Endothelial cell (in vitro differentiated cells): ENCODE measurements at regions not wholly inside any gene's neighbourhood (a gene's known extent, or its start where the extent isn't known, plus 50 kb on each side); places are given as distances from the start of the nearest gene placed in this dataset.

Experiments
- DNase-seq: peaks from one replicate; pipeline ENCODE4 v3.0.0; 2021; ENCODE audit warnings: low spot score
- H3K27ac Mint-ChIP-seq: one replicate; pipeline ENCODE4 v1.8.0; 2021; ENCODE audit warnings: mixed read lengths, inconsistent platforms; ENCODE audit not compliant: unreplicated experiment
- H3K27me3 Mint-ChIP-seq: one replicate; pipeline ENCODE4 v1.8.0; 2021; ENCODE audit warnings: mild to moderate bottlenecking, moderate library complexity, mixed read lengths, inconsistent platforms; ENCODE audit not compliant: unreplicated experiment
- H3K36me3 Mint-ChIP-seq: one replicate; pipeline ENCODE4 v1.8.0; 2021; ENCODE audit warnings: mild to moderate bottlenecking, low read depth, mixed read lengths, inconsistent platforms; ENCODE audit not compliant: unreplicated experiment
- H3K4me1 Mint-ChIP-seq: one replicate; pipeline ENCODE4 v1.8.0; 2021; ENCODE audit warnings: mild to moderate bottlenecking, mixed read lengths, inconsistent platforms; ENCODE audit not compliant: unreplicated experiment
- H3K4me3 Mint-ChIP-seq: one replicate; pipeline ENCODE4 v1.8.0; 2021; ENCODE audit warnings: mild to moderate bottlenecking, mixed read lengths, inconsistent platforms; ENCODE audit not compliant: unreplicated experiment
- H3K9me3 Mint-ChIP-seq: one replicate; pipeline ENCODE4 v1.8.0; 2021; ENCODE audit warnings: mixed read lengths, inconsistent platforms; ENCODE audit not compliant: unreplicated experiment
- TF ChIP-seq, protein P1 (sequence below): fragments of 200-600 bp; sonication (generic); IDR thresholded peaks from one replicate; pipeline ENCODE4 v1.5.0; 2021; ENCODE audit warnings: antibody characterized with exemption; ENCODE audit not compliant: unreplicated experiment

GRCh38 chr13:86403181-86403580 lies 604.0 kb upstream of the SLITRK6 start:
- no peaks in the 10 kb centered on the region for H3K36me3 Mint-ChIP-seq
- TF ChIP-seq, protein P1, sequence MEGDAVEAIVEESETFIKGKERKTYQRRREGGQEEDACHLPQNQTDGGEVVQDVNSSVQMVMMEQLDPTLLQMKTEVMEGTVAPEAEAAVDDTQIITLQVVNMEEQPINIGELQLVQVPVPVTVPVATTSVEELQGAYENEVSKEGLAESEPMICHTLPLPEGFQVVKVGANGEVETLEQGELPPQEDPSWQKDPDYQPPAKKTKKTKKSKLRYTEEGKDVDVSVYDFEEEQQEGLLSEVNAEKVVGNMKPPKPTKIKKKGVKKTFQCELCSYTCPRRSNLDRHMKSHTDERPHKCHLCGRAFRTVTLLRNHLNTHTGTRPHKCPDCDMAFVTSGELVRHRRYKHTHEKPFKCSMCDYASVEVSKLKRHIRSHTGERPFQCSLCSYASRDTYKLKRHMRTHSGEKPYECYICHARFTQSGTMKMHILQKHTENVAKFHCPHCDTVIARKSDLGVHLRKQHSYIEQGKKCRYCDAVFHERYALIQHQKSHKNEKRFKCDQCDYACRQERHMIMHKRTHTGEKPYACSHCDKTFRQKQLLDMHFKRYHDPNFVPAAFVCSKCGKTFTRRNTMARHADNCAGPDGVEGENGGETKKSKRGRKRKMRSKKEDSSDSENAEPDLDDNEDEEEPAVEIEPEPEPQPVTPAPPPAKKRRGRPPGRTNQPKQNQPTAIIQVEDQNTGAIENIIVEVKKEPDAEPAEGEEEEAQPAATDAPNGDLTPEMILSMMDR = no peak

DNA sequence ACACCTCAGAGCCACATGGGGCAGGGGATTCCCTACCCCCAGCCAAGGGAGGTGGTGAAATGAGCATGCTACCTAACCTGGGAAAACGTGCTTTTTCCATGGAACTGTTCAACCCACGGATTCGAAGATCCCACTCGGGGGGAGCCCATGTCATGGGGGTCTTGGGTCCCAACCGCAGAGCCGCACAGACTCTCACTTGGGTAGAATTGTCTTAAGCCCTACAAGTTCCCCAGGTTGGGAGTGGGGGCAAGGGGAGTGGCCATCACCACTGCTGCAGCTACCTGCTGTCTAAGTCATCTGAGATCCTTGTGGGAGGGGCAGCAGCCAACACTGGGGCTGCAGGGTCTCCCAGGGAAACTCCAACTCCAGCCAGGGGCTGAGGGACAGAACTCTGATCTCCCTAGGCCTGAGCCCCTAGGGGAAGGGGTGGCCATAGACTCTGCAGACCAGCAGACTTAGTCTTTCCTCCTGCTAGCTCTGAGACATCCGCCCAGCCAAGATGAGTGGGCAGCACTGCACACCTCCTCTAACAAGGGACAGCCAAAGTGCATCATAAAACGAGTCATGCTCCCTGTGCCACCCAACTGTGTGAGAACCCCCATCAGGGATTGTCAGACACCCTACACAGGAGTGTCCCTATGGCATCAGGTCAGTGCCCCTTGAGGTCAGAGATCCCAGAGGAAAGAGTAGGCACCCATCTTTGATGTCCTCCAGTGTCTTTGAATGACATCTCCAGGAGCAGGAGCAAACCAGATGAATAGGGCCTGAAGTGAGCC lies 610.4 kb upstream of the SLITRK6 start:
- H3K9me3 Mint-ChIP-seq = no peaks in the 10 kb centered on the region
- no peaks in the 10 kb centered on the region for H3K4me1 Mint-ChIP-seq
- no peak overlapping the region for H3K27ac Mint-ChIP-seq
- no peak overlapping the region for H3K4me3 Mint-ChIP-seq
- no peaks in the 10 kb centered on the region for H3K36me3 Mint-ChIP-seq
- H3K27me3 Mint-ChIP-seq = no peaks in the 10 kb centered on the region
- TF ChIP-seq, protein P1 = no peak
- DNase-seq = no peak

More at GRCh38 chr13:86403181-86403580, 604.0 kb upstream of the SLITRK6 start:
- Mint-ChIP-seq H3K4me3 (no peak overlapping the region), H3K27ac (no peak overlapping the region), H3K27me3 (no peaks in the 10 kb centered on the region), H3K4me1 (no peaks in the 10 kb centered on the region), H3K9me3 (no peaks in the 10 kb centered on the region)
- no peak for DNase-seq

- H3K27me3 Mint-ChIP-seq = no peaks in the 10 kb centered on the region
- DNase-seq = no peak
Measured at GRCh38 chr13:86425170-86425815, 626.1 kb upstream of the SLITRK6 start.

DNA sequence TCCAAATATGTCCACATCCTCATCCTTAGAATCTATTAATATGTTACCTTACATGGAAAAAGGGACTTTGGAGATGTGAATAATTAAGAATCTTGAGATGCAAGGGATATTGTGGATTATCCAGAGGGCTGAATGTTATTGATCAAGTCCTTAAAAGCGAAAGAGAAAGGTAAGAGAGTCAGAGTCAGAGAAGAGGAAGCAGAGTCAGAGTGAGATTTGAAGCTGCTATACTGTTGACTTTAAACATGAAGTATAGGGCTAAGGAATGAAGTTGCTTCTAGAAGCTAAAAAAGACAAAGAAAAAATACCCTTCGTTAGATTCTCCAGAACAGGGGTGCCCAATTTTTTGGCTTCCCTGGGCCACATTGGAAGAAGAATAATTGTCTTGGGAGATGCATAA lies 627.2 kb upstream of the SLITRK6 start:
- no peak overlapping the region for H3K4me3 Mint-ChIP-seq
- no peak for DNase-seq
- TF ChIP-seq, protein P1 = no peak
- no peaks in the 10 kb centered on the region for H3K9me3 Mint-ChIP-seq
- no peaks in the 10 kb centered on the region for H3K27me3 Mint-ChIP-seq
- H3K4me1 Mint-ChIP-seq = no peaks in the 10 kb centered on the region
- H3K36me3 Mint-ChIP-seq = no peaks in the 10 kb centered on the region
- H3K27ac Mint-ChIP-seq = no peak overlapping the region

More at GRCh38 chr13:86425170-86425815, 626.1 kb upstream of the SLITRK6 start:
- H3K36me3 Mint-ChIP-seq = no peaks in the 10 kb centered on the region
- H3K27ac Mint-ChIP-seq = no peak overlapping the region
- no peaks in the 10 kb centered on the region for H3K4me1 Mint-ChIP-seq
- no peaks in the 10 kb centered on the region for H3K9me3 Mint-ChIP-seq
- TF ChIP-seq, protein P1 = no peak
- H3K4me3 Mint-ChIP-seq = no peak overlapping the region

DNA sequence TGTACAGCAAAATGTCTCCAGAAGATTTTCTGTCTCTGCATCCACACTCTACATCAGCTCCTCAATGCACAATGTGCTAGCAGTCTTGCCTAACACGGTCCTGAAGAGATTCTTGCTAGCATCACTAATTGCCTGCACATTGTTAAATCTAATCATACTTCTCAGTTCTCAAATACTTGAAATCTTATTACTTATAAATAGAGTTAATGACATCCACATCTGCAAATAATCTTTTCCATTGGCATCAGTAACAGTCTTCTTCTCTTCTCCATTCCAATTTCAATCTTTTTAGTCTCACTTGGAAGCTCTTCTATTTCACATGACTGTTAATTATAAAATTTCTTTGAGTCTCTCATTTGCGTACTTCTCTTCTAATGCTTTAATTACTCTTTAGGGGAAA lies 630.5 kb upstream of the SLITRK6 start:
- Mint-ChIP-seq H3K4me1 (no peaks in the 10 kb centered on the region), H3K36me3 (peaks cover 3% of the 10 kb centered on the region), H3K9me3 (peaks cover 6% of the 10 kb centered on the region), H3K27me3 (peaks cover 5% of the 10 kb centered on the region), H3K4me3 (no peak overlapping the region), H3K27ac (no peak overlapping the region)
- DNase-seq = no peak
- TF ChIP-seq, protein P1 = no peak
